Heart right ventricle (tissue), 16 donors: ENCODE measurements at regions not wholly inside any gene's neighbourhood (a gene's known extent, or its start where the extent isn't known, plus 50 kb on each side); places are given as distances from the start of the nearest gene placed in this dataset.

Source experiments
- ATAC-seq, 8 donors: fragments of 200-7000 bp; cut with Tn5 transposase; one replicate each; pipeline ENCODE4 v1.9.1; 2020; ENCODE audit warnings: mild to moderate bottlenecking in 8 of 8, moderate library complexity in 8 of 8, moderate number of reproducible peaks in 1 of 8
- DNase-seq, 2 donors: peaks; one replicate each; pipeline ENCODE4 v3.0.0-alpha.2; 2020
- H3K27ac ChIP-seq, 10 donors: fragments of 200-600 bp; sonication (generic) in 2 of 10; one replicate each; pipeline versions ENCODE4 v1.5.0 to v1.8.0; 2020 to 2022; ENCODE audit warnings: mild to moderate bottlenecking in 3 of 10
- H3K27me3 ChIP-seq, 7 donors: fragments of 200-600 bp; one replicate each; pipeline ENCODE4 v1.8.0; 2021 to 2022; ENCODE audit warnings: mild to moderate bottlenecking in 2 of 7
- H3K36me3 ChIP-seq, 9 donors: fragments of 200-600 bp; sonication (generic) in 1 of 9; one replicate each; pipeline versions ENCODE4 v1.5.0 to v1.8.0; 2020 to 2022; ENCODE audit warnings: mild to moderate bottlenecking in 2 of 9
- H3K4me1 ChIP-seq, 9 donors: fragments of 200-600 bp; sonication (generic) in 1 of 9; one replicate each; pipeline versions ENCODE4 v1.5.0 to v1.8.0; 2020 to 2022; ENCODE audit warnings: mild to moderate bottlenecking in 4 of 9
- H3K4me3 ChIP-seq, 10 donors: fragments of 200-600 bp; sonication (generic) in 2 of 10; one replicate each; pipeline versions ENCODE4 v1.5.0 to v1.8.0; 2020 to 2022; ENCODE audit warnings: mild to moderate bottlenecking in 7 of 10, moderate library complexity in 2 of 10
- H3K9me3 ChIP-seq, 11 donors: fragments of 200-600 bp in 10 of 11; sonication (generic) in 2 of 11; one replicate each; pipeline versions ENCODE4 v1.5.0 to v1.8.0; 2013 to 2022; ENCODE audit warnings: mild to moderate bottlenecking in 2 of 11, control low read depth in 1 of 11, moderate library complexity in 1 of 11
- CTCF ChIP-seq, 9 donors: fragments of 200-600 bp; sonication (generic) in 2 of 9; IDR thresholded peaks; one replicate each; pipeline versions ENCODE4 v1.5.0 to v1.8.0; 2021 to 2022; ENCODE audit warnings: antibody characterized with exemption in 9 of 9, mild to moderate bottlenecking in 5 of 9, moderate library complexity in 1 of 9
- WGBS, 2 donors: extraction: QIAGEN DNeasy Blood & Tissue Kit; methylation state at CpG; one replicate each; pipeline ENCODE4 v1.1.7; 2013; ENCODE audit warnings: inconsistent platforms in 1 of 2; 5-methylcytosine and 5-hydroxymethylcytosine counted together
- intact Hi-C, 10 donors: fragments of 100-400 bp; cut with DNase I; formaldehyde crosslinking; loops; one replicate each; pipeline versions ENCODE4 v1.11.1 to v1.14.2; 2022
- donor health status: Arrhythmogenic right ventricular cardiomyopathy.
- donor health status: ischemic (EF 13 %, LVEDD 7.1; RV severe dilation, severe dysfunction).
- donor health status: healthy with polysubstance abuse.
- donor health status: DM: no; HTN: yes; CAD: no.
- donor health status: DM: no; HTN: no; CAD: no.
- donor health status: ischemic (EF 25% LVEDD 6.9; RV normal size, moderate dysfunction).
- donor health status: ischemic (EF 25% LVEDD 5.7; RV mildly dilated, moderate dysfunction).
- donor health status: healthy.
- donor health status: DM: yes; HTN: yes; CAD: no.
- donor health status: Ischemic cardiomyopathy.
- donor health status: ischemic (EF 35%, LVEDD 5.7; RV mildly dilated, moderate dysfunction).
- donor health status: nonischemic (EF 11% LVEDD 7.7; RV severe dilation, severe dysfunction).
- donor health status: DM: yes; HTN: yes; CAD: no.
- donor health status: PGD.
- donor health status: ischemic (EF 29% LVEDD 5.4; RV normal size, mild dysfunction).
- donor health status: nonischemic (EF 23%, LVEDD 6.1; RV moderate dilation, normal function).

GRCh38 chr2:82796132-82796531, 1662.9 kb downstream of the SUCLG1 start:
- no peak for ATAC-seq
- 95 to 98% methylated on average over 1 of the region's 1 CpG for WGBS, 2 donors
- no peak overlapping the region for H3K4me3 ChIP-seq
- no peak for TF ChIP-seq CTCF (IDR thresholded peaks at IDR 0.05)
- H3K36me3 ChIP-seq, result no peaks in the 10 kb centered on the region
- DNase-seq, result no peak
- no peak overlapping the region for H3K27ac ChIP-seq
- H3K27me3 ChIP-seq, result no peaks in the 10 kb centered on the region
- intact Hi-C loops, result no loop called here
- peaks cover 0 to 5% (median 0%) of the 10 kb centered on the region in 9 donors for H3K4me1 ChIP-seq
- no peaks in the 10 kb centered on the region for H3K9me3 ChIP-seq

GRCh38 chr2:82795446-82795845, 1663.6 kb downstream of the SUCLG1 start:
- H3K4me3 ChIP-seq, result no peak overlapping the region
- H3K27me3 ChIP-seq, result no peaks in the 10 kb centered on the region
- DNase-seq (no peak), ATAC-seq (no peak)
- H3K36me3 ChIP-seq, result no peaks in the 10 kb centered on the region
- TF ChIP-seq CTCF (IDR thresholded peaks at IDR 0.05), result no peak
- intact Hi-C loops, result no loop called here
- peaks cover 0 to 5% (median 0%) of the 10 kb centered on the region in 9 donors for H3K4me1 ChIP-seq
- H3K9me3 ChIP-seq, result no peaks in the 10 kb centered on the region
- no peak overlapping the region for H3K27ac ChIP-seq
- 65 to 73% methylated on average over 3 of the region's 3 CpGs for WGBS, 2 donors

GRCh38 chr2:82793711-82794435, 1665.2 kb downstream of the SUCLG1 start:
- intact Hi-C loops, result no loop called here
- no peaks in the 10 kb centered on the region for H3K27me3 ChIP-seq
- H3K27ac ChIP-seq, result no peak overlapping the region
- WGBS, 2 donors, result 91 to 96% methylated on average over 3 of the region's 3 CpGs
- DNase-seq (no peak), ATAC-seq (no peak)
- no peak overlapping the region for H3K4me3 ChIP-seq
- no peaks in the 10 kb centered on the region for H3K9me3 ChIP-seq
- peaks cover 0 to 5% (median 0%) of the 10 kb centered on the region in 9 donors for H3K4me1 ChIP-seq
- TF ChIP-seq CTCF (IDR thresholded peaks at IDR 0.05), result no peak
- H3K36me3 ChIP-seq, result no peaks in the 10 kb centered on the region

- H3K27ac ChIP-seq, result no peak overlapping the region
- no peaks in the 10 kb centered on the region for H3K9me3 ChIP-seq
- no peaks in the 10 kb centered on the region for H3K27me3 ChIP-seq
- no peak for DNase-seq
- no peaks in the 10 kb centered on the region for H3K36me3 ChIP-seq
- H3K4me3 ChIP-seq, result no peak overlapping the region
- WGBS, 2 donors, result 92 to 95% methylated on average over 5 of the region's 5 CpGs
- ATAC-seq, result no peak
- TF ChIP-seq CTCF (IDR thresholded peaks at IDR 0.05), result no peak
- H3K4me1 ChIP-seq, result peaks cover 0 to 5% (median 0%) of the 10 kb centered on the region in 9 donors
- intact Hi-C loops, result no loop called here
Observed at GRCh38 chr2:82792316-82792715, 1666.8 kb downstream of the SUCLG1 start.
